H1 (cell line): ENCODE measurements at regions not wholly inside any gene's neighbourhood (a gene's known extent, or its start where the extent isn't known, plus 50 kb on each side); places are given as distances from the start of the nearest gene placed in this dataset.

Experiments
- CBX8 ChIP-seq: fragments of 300-800, 300-1000 bp; sonication (generic); IDR thresholded peaks from 2 replicates; pipeline ENCODE4 v1.7.1; 2016; ENCODE audit warnings: low read depth, low read length, borderline replicate concordance
- EGR1 ChIP-seq: IDR thresholded peaks from 2 replicates; pipeline ENCODE4 v1.6.1; 2011; ENCODE audit warnings: low read depth, low read length, borderline replicate concordance
- KDM4A ChIP-seq: IDR thresholded peaks from one replicate; pipeline ENCODE4 v1.7.1; 2012; ENCODE audit warnings: low read depth, mild to moderate bottlenecking, moderate library complexity, low read length, inconsistent platforms; ENCODE audit not compliant: severe bottlenecking

DNA sequence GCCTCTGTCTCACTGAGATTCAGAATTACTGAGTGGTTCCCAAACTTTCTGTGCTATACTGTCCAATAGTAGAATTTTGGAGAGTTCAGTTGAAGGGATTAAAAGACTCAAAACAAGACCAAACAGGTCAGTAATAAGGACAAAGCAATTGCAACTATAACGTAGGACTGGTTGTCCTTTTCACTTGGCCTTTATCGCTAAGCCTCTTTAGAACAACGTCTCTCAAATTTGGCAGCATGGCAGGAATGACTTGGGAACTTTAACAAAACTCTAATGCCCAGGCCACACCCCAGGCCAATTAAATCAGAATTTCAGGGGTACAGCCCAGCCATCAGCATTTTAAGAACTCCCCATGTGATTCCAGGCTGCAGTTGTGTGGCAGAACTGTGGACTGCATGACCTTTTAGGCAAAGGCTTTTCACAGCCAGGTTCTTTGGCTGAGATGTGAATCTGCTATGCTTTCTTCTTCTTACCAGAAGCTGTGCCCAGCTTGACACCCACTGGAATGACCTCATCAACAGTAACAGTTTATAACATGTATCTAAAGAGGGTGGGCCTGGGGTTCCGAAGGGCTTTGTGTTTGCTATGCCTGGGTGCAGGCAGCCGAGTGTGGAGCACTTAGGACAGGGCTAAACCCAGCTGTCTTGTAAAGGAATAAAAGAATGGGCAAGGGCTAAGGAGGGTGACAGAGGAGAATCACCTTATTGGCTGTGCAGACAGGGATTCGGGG is 226.2 kb upstream of the PRICKLE2 start (continued):
- TF ChIP-seq KDM4A (no peak), EGR1 (no peak), CBX8 (no peak)
